HG03025 (cell line): ENCODE measurements at regions not wholly inside any gene's neighbourhood (a gene's known extent, or its start where the extent isn't known, plus 50 kb on each side); places are given as distances from the start of the nearest gene placed in this dataset.
"Not testable (repeated sequence)": the region's sequence is repeated elsewhere in the genome, so short reads cannot be mapped to it uniquely, and the experiment has no call there.

Experiments
- ATAC-seq: cut with Tn5 transposase; IDR thresholded peaks from one replicate; pipeline ENCODE4 v1.9.1; 2021; ENCODE audit warnings: mild to moderate bottlenecking, moderate library complexity; ENCODE audit not compliant: unreplicated experiment, low FRiP score

- ATAC-seq: no peak
Observed at GRCh38 chr14:28944605-28945004, 178.0 kb downstream of the FOXG1 start.

GRCh38 chr14:28946267-28946666 is 179.7 kb downstream of the FOXG1 start:
- ATAC-seq: no peak

GRCh38 chr14:28949503-28949902 is 182.9 kb downstream of the FOXG1 start:
- ATAC-seq: no peak

- no peak for ATAC-seq
Observed at GRCh38 chr14:28952161-28952560, 185.6 kb downstream of the FOXG1 start.

GRCh38 chr14:28952666-28953065 is 186.1 kb downstream of the FOXG1 start:
- no peak for ATAC-seq

GRCh38 chr14:28953973-28954372 is 187.4 kb downstream of the FOXG1 start:
- no peak for ATAC-seq

- ATAC-seq: no peak
Observed at GRCh38 chr14:28966416-28967233, 200.0 kb downstream of the FOXG1 start.

GRCh38 chr14:28975084-28975483 is 208.5 kb downstream of the FOXG1 start:
- no peak for ATAC-seq

- no peak for ATAC-seq
Observed at GRCh38 chr14:28982228-28982627, 215.6 kb downstream of the FOXG1 start.

GRCh38 chr14:28983279-28983678 is 216.7 kb downstream of the FOXG1 start:
- ATAC-seq: no peak

GRCh38 chr14:28987516-28987915 is 220.9 kb downstream of the FOXG1 start:
- no peak for ATAC-seq

- not testable (repeated sequence) for ATAC-seq
Observed at GRCh38 chr14:28997196-28997595, 230.6 kb downstream of the FOXG1 start.

- no peak for ATAC-seq
Observed at GRCh38 chr14:28999656-29000055, 233.1 kb downstream of the FOXG1 start.

GRCh38 chr14:29005647-29006046 is 239.1 kb downstream of the FOXG1 start:
- ATAC-seq: no peak

- no peak for ATAC-seq
Observed at GRCh38 chr14:29007990-29008389, 241.4 kb downstream of the FOXG1 start.

- ATAC-seq: no peak
Observed at GRCh38 chr14:29016050-29016900, 249.7 kb downstream of the FOXG1 start.

GRCh38 chr14:29023505-29023904 is 256.9 kb downstream of the FOXG1 start:
- ATAC-seq: not testable (repeated sequence)

- ATAC-seq: not testable (repeated sequence)
Observed at GRCh38 chr14:29027441-29027840, 260.9 kb downstream of the FOXG1 start.

- ATAC-seq: not testable (repeated sequence)
Observed at GRCh38 chr14:29027941-29028705, 261.5 kb downstream of the FOXG1 start.

- no peak for ATAC-seq
Observed at GRCh38 chr14:29028973-29029582, 262.5 kb downstream of the FOXG1 start.
